ENCODE measurements at regions not wholly inside any gene's neighbourhood (a gene's known extent, or its start where the extent isn't known, plus 50 kb on each side); places are given as distances from the start of the nearest gene placed in this dataset.

GRCh38 chr2:107511970-107512789 lies 314.5 kb upstream of the RGPD4 start:
- DNase-seq (ENCODE audit: unreplicated experiment): no peak
- POLR2A ChIA-PET: no interaction called here
- H3K27me3 Mint-ChIP-seq (ENCODE audit: insufficient read depth, unreplicated experiment): no peaks in the 10 kb centered on the region
- no peak overlapping the region for H3K4me3 Mint-ChIP-seq (ENCODE audit: unreplicated experiment)
- no peak overlapping the region for H3K27ac Mint-ChIP-seq (ENCODE audit: low read depth, unreplicated experiment)
- CTCF ChIA-PET: no interaction called here
- BruUV-seq (replicated peaks): no TSS peak
- H3K9me3 Mint-ChIP-seq (ENCODE audit: unreplicated experiment): peaks cover 6% of the 10 kb centered on the region
- no peaks in the 10 kb centered on the region for H3K36me3 Mint-ChIP-seq (ENCODE audit: insufficient read depth, unreplicated experiment)
- intact Hi-C loops (cut with micrococcal nuclease): no loop called here
- H3K4me1 Mint-ChIP-seq (ENCODE audit: insufficient read depth, unreplicated experiment): no peaks in the 10 kb centered on the region
- TF ChIP-seq, protein P1, sequence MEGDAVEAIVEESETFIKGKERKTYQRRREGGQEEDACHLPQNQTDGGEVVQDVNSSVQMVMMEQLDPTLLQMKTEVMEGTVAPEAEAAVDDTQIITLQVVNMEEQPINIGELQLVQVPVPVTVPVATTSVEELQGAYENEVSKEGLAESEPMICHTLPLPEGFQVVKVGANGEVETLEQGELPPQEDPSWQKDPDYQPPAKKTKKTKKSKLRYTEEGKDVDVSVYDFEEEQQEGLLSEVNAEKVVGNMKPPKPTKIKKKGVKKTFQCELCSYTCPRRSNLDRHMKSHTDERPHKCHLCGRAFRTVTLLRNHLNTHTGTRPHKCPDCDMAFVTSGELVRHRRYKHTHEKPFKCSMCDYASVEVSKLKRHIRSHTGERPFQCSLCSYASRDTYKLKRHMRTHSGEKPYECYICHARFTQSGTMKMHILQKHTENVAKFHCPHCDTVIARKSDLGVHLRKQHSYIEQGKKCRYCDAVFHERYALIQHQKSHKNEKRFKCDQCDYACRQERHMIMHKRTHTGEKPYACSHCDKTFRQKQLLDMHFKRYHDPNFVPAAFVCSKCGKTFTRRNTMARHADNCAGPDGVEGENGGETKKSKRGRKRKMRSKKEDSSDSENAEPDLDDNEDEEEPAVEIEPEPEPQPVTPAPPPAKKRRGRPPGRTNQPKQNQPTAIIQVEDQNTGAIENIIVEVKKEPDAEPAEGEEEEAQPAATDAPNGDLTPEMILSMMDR (IDR thresholded peaks at IDR 0.05; ENCODE audit: unreplicated experiment): no peak

DNA sequence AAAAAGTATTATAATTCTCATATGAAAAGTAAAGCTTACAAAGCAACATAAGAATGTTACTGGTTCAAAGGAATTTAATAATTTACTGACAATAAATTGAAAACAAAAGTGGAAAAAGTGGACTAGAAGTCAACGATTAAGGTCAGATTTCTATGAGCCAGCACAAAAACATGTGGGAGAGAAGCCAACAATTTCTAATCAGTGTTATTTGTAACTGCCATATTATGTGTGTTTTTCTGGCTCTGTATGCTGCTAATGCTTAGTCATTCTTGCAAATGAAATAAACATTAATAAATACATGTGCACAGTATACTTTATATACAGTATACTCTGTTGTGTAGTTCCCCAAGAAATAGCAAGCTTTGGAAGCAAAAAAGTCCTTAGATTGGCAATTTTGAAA lies 301.3 kb upstream of the RGPD4 start:
- H3K9me3 Mint-ChIP-seq (ENCODE audit: unreplicated experiment): no peaks in the 10 kb centered on the region
- POLR2A ChIA-PET: interaction anchor here (0.6 kb wide), 1 partner anchor 36 kb away, joined by 3 read pairs; no protein-coding TSS in a partner anchor
- CTCF ChIA-PET: interaction anchor here (0.6 kb wide), 1 partner anchor 96 kb away, joined by 3 read pairs; no protein-coding TSS in a partner anchor
- H3K36me3 Mint-ChIP-seq (ENCODE audit: insufficient read depth, unreplicated experiment): no peaks in the 10 kb centered on the region
- no peaks in the 10 kb centered on the region for H3K27me3 Mint-ChIP-seq (ENCODE audit: insufficient read depth, unreplicated experiment)
- intact Hi-C loops (cut with micrococcal nuclease): no loop called here
- no peak overlapping the region for H3K4me3 Mint-ChIP-seq (ENCODE audit: unreplicated experiment)
- H3K4me1 Mint-ChIP-seq (ENCODE audit: insufficient read depth, unreplicated experiment): no peaks in the 10 kb centered on the region
- no TSS peak for BruUV-seq (replicated peaks)
- H3K27ac Mint-ChIP-seq (ENCODE audit: low read depth, unreplicated experiment): no peak overlapping the region
- TF ChIP-seq, protein P1 (IDR thresholded peaks at IDR 0.05; ENCODE audit: unreplicated experiment): no peak
- no peak for DNase-seq (ENCODE audit: unreplicated experiment)

GRCh38 chr2:107529146-107529545 lies 297.5 kb upstream of the RGPD4 start:
- TF ChIP-seq, protein P1 (IDR thresholded peaks at IDR 0.05; ENCODE audit: unreplicated experiment): no peak
- Mint-ChIP-seq H3K4me1 (ENCODE audit: insufficient read depth, unreplicated experiment) (no peaks in the 10 kb centered on the region), H3K27me3 (ENCODE audit: insufficient read depth, unreplicated experiment) (no peaks in the 10 kb centered on the region), H3K36me3 (ENCODE audit: insufficient read depth, unreplicated experiment) (no peaks in the 10 kb centered on the region), H3K27ac (ENCODE audit: low read depth, unreplicated experiment) (no peak overlapping the region), H3K4me3 (ENCODE audit: unreplicated experiment) (no peak overlapping the region), H3K9me3 (ENCODE audit: unreplicated experiment) (no peaks in the 10 kb centered on the region)
- BruUV-seq (replicated peaks): no TSS peak
- DNase-seq (ENCODE audit: unreplicated experiment): no peak
- intact Hi-C loops (cut with micrococcal nuclease): no loop called here
- CTCF ChIA-PET: no interaction called here
- POLR2A ChIA-PET: no interaction called here

- no TSS peak for BruUV-seq (replicated peaks)
- intact Hi-C loops (cut with micrococcal nuclease): no loop called here
- Mint-ChIP-seq H3K36me3 (ENCODE audit: insufficient read depth, unreplicated experiment) (no peaks in the 10 kb centered on the region), H3K4me1 (ENCODE audit: insufficient read depth, unreplicated experiment) (no peaks in the 10 kb centered on the region), H3K27me3 (ENCODE audit: insufficient read depth, unreplicated experiment) (no peaks in the 10 kb centered on the region), H3K27ac (ENCODE audit: low read depth, unreplicated experiment) (no peak overlapping the region), H3K4me3 (ENCODE audit: unreplicated experiment) (no peak overlapping the region), H3K9me3 (ENCODE audit: unreplicated experiment) (no peaks in the 10 kb centered on the region)
- CTCF ChIA-PET: no interaction called here
- DNase-seq (ENCODE audit: unreplicated experiment): no peak
- POLR2A ChIA-PET: interaction anchor here (0.7 kb wide), 1 partner anchor 703 kb away, joined by 4 read pairs; no protein-coding TSS in a partner anchor
- TF ChIP-seq, protein P1 (IDR thresholded peaks at IDR 0.05; ENCODE audit: unreplicated experiment): no peak
These were observed 296.6 kb upstream of the RGPD4 start for GRCh38 chr2:107530046-107530445.

Measured in MCF 10A (cell line).